Neural progenitor cell (in vitro differentiated cells): ENCODE measurements at regions not wholly inside any gene's neighbourhood (a gene's known extent, or its start where the extent isn't known, plus 50 kb on each side); places are given as distances from the start of the nearest gene placed in this dataset.

Experiments
- CTCF ChIP-seq: fragments of 200-600 bp; sonication (generic); IDR thresholded peaks from 2 replicates; pipeline ENCODE4 v1.5.1; 2017; ENCODE audit warnings: antibody characterized with exemption, mild to moderate bottlenecking
- EZH2 ChIP-seq: fragments of 200-600 bp; sonication (generic); IDR thresholded peaks from 2 replicates; pipeline ENCODE4 v1.6.1; 2017; ENCODE audit warnings: antibody characterized with exemption, mild to moderate bottlenecking, moderate library complexity
- EZH2phosphoT487 ChIP-seq: fragments of 200-600 bp; sonication (generic); IDR thresholded peaks from 2 replicates; pipeline ENCODE4 v1.6.1; 2017; ENCODE audit warnings: antibody characterized with exemption

- TF ChIP-seq CTCF: no peak
- TF ChIP-seq EZH2: no peak
- TF ChIP-seq EZH2phosphoT487: no peak
Observed at GRCh38 chr9:117528225-117528624, 113.4 kb upstream of the ASTN2 start.
